ENCODE measurements at regions not wholly inside any gene's neighbourhood (a gene's known extent, or its start where the extent isn't known, plus 50 kb on each side); places are given as distances from the start of the nearest gene placed in this dataset.
"Not testable (repeated sequence)": the region's sequence is repeated elsewhere in the genome, so short reads cannot be mapped to it uniquely, and the experiment has no call there.

DNA sequence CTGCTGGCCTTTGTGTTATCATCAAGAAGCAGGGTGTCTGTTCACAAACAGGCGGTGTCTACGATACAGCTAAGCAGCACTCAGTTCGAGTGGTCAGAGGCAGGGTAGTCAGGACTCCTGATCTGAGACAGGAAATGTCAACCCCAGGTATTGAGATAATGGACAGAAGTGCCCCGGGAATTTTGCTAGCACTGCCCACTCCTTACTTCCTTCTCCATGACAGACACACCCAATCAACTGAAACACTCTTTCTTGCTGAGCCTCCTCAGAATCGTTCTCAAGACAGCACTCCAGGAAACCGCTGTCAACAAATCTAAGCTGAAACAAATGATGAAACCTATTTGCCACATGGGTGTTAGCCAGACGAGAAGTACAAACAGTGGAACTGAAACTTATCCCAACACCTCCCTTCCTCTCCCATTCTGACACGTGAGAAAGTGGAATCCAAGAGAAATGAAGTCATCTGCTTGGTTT is 109.3 kb downstream of the GTF2IRD2B start:
- H3K9me3 Mint-ChIP-seq; DNase-seq (ENCODE audit: low spot score in 2 of 2); H3K27ac Mint-ChIP-seq; H3K36me3 Mint-ChIP-seq: not testable (repeated sequence)
- ATAC-seq = peak; percentile 14 to 37

DNA sequence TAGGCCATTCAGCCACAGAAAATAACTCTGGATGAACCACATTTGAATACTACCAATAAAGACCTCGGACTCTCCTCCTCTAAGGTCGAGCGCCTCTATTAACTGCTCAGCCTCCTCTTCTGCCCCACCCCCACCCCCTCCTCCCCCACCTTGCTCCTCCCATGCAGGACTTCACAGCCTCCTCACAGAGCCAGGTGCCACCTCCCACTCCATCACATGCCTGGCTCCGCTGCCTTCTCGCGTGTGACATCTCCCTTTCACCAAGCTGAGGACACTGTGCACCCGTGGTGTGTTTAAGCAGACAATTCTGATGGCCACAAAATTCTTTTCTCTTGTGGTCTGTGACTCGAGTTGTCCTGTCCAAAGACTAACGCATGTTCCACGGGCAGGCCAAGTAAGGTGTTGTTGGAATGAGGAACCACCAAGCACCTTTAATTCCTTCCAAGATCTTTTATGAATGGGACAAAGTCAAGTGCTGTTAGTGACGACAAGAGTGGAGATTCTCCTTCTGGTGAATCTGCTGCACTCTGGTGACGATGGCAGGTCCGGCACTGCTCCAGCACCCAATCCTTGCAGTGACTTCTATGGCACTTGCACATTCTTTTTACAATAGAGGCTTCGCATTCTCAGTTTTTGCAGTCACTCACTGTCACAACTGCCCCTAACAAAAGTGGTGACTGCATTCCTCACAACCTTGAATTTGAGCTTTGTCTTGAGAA is 113.1 kb downstream of the GTF2IRD2B start:
- not testable (repeated sequence) for H3K9me3 Mint-ChIP-seq; DNase-seq (ENCODE audit: low spot score in 2 of 2); ATAC-seq; H3K36me3 Mint-ChIP-seq; H3K27ac Mint-ChIP-seq

DNA sequence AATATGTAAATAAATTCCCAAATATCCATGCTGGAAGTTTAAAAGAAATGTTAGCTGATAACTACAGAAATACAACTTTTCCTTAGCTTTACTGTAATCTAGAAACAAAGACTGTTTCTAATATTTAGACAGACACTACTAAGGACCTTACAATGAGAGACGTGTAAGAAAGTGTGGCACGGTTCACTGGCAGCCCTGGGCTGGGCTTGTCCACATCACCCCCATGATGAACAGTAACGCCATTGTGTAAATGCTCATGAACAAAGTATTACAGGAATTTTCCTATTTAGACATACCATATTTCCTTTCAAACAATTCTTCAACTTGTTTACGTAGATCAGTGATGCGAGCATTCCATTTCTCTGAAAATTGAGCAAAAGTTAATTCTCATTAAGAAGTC is 123.1 kb downstream of the GTF2IRD2B start:
- ATAC-seq = not testable (repeated sequence)

DNA sequence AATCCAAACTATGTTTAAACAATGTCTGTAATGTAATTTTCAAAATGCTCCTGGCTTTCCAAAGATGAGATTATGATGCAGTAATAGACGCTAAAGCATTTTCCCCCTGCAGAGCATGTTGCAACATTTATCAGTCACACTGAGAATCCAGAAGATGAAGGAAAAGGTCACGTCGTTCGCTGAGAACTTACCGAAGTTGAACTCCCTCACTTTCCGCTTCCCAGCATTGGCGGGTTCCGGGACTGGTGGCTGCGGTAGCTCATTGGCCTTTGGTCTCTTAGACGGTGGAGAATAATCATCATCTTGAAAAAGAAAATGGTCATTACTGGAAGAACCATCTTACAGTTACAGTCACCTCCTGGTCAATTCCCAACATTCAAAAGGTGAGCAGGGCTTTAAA is 124.6 kb downstream of the GTF2IRD2B start:
- DNase-seq (ENCODE audit: low spot score in 2 of 2); H3K36me3 Mint-ChIP-seq; H3K9me3 Mint-ChIP-seq; ATAC-seq; H3K27ac Mint-ChIP-seq: not testable (repeated sequence)

More for the DNA sequence above, 123.1 kb downstream of the GTF2IRD2B start:
- not testable (repeated sequence) for H3K27ac Mint-ChIP-seq; H3K36me3 Mint-ChIP-seq; H3K9me3 Mint-ChIP-seq; DNase-seq (ENCODE audit: low spot score in 2 of 2)

DNA sequence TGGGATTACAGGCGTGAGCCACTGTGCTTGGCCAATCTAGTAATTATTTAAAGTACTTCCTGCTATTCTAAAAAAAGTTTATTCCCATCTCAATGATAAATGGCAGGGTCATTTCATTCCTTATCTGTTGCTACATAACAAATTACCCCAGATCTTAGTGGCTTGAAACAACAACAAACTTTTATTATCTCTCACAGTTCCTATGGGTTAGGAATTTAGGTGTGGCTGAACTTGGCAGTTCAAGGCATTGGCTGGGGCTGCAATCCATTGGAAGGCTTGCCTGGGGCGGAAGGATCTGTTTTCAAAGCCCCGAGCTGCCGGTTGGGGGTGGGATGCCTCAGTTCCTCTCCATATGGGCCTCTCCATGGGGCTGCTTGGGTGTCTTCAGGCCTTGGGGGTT is 133.7 kb downstream of the GTF2IRD2B start:
- not testable (repeated sequence) for H3K36me3 Mint-ChIP-seq; ATAC-seq; H3K27ac Mint-ChIP-seq; DNase-seq (ENCODE audit: low spot score in 2 of 2); H3K9me3 Mint-ChIP-seq

DNA sequence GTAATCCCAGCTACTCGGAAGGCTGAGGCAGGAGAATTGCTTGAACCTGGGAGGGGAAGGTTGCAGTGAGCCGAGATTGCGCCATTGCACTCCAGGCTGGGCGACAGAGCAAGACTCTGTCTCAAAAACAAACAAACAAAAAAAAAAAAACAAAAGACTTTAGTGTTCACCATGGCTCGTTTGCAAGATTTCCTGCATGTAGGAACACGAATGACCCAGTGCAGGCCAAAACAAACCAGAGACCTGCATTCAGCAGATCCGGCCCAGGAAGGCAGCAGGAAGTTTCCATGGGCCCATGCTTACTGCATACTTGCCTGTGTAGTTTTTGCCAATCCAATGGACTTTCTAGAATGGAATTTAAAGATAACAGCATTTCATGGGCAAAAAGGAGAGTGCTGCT is 137.2 kb downstream of the GTF2IRD2B start:
- not testable (repeated sequence) for H3K36me3 Mint-ChIP-seq; ATAC-seq; H3K27ac Mint-ChIP-seq; DNase-seq (ENCODE audit: low spot score in 2 of 2); H3K9me3 Mint-ChIP-seq

DNA sequence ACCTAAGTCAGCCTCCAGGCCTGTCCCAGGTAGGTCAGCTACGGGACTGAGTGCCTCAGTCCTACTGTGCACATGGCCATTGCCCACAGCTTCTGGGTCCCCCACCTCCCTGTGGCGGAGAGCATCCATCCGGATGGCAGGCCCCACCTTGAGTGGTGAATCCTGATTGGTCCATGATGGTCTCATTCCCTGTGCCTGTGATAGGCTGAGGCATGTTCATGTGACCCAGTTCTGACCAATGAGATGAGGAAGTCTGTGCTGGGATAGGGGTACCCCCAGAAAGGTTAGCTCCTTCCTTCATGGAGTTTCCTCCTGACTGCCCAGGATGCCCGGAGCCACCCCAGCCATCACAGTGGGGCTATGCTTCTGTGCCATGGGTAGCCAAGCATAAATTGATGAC is 138.2 kb downstream of the GTF2IRD2B start:
- not testable (repeated sequence) for ATAC-seq; H3K9me3 Mint-ChIP-seq; H3K36me3 Mint-ChIP-seq; H3K27ac Mint-ChIP-seq; DNase-seq (ENCODE audit: low spot score in 2 of 2)

DNA sequence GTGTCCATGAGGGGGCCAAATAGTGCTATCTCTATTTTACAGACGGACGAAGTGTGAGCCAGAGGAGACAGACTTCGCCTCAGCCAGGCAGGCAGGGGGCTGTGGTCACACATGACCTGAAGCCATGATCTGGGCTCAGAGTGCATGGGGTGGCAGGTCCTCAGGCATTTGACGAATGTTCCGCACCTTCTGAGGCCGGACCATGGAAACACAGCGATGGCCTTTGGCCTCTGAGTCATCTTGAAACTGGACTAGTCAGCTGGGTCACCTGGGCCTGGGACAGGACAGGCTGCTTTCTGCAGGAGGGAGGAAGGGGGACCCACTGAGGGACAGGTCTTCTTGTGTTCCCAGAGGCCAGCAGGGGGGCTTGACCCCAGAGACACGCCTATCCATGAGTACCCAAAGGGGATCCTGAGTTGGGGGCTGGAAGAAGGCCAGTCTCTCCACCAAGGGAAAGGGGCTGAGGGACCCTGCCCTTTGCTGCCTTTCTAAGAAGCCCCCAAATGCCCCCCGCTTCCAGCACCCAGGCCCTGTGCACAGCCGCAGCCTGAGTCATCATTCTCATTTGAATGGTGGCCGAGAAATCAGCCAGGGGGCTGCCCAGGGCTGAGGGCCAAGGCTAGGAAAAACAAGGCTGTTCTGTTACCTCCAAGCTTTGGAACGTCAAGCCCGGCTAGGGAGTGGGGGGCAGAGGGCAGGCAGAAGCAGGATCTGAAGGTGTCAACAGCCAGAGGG is 142.9 kb downstream of the GTF2IRD2B start:
- ATAC-seq; H3K36me3 Mint-ChIP-seq; H3K27ac Mint-ChIP-seq; H3K9me3 Mint-ChIP-seq; DNase-seq (ENCODE audit: low spot score in 2 of 2): not testable (repeated sequence)

DNA sequence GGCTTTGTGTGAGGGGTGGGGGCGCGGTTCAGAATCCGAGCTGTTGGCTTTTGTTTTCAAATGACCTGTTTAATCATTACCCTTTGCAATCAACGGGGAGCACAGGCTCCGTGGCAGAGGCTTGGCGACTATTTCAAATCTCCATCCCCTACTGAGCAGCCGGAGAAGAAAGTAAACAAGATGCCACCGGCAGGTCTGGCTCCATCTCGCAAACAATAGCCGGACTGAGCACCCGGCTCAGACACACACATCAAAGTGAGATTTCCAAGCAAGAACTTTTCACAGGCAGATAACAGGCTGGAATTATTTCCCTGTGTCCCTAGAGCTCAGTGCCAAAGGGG is 143.4 kb downstream of the GTF2IRD2B start:
- not testable (repeated sequence) for ATAC-seq; H3K9me3 Mint-ChIP-seq; DNase-seq (ENCODE audit: low spot score in 2 of 2); H3K36me3 Mint-ChIP-seq; H3K27ac Mint-ChIP-seq

DNA sequence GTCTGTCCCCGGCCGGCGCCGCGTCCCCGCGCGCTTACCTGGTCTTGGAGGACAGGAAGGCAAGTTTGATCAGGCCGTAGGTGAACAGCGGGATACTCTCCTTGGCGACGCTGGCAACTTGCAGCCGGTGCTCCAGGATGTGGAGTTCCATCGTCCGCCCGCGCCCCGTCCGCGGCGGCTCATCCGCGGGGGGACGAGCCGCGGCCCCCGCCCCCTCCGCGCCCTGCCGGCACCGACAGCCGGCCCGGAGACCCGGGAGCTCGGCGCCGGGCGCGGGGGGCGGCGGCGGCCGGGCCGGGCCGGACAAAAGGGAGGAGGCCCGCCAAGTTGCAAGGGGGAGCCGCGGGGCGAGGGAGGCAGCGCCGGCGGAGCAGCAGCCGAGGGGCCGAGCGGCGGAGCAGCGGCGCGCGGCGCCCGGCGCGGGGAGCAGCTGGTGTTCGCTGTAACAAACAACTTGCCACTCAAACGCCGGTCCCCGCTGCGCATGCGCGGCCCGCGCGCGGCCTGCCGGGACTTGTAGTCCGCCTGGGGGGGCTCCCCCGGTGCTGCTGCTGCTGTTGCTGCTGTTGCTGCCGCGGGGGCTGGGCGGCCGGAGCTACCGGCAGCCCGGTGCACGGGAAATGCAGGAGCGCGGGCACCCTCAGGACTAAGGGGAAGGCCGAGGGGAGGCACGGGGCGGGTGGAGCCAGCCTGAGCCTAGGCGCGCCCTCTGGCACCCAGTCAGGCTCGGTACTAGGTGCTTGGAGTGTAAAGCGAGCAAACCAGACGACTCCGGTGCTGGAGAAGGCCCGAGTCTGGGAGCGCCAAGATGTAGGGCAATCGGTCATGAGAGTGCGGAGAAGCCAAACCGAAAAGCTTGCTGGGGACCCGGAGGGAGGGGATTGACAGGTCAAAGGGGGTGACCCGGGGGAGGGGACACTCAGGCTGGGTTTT is 145.1 kb downstream of the GTF2IRD2B start:
- H3K9me3 Mint-ChIP-seq, H3K27ac Mint-ChIP-seq, H3K36me3 Mint-ChIP-seq: not testable (repeated sequence)
- ATAC-seq (peak; percentile 89 to 96), DNase-seq (ENCODE audit: low spot score in 2 of 2) (peak; percentile 54 to 67)

DNA sequence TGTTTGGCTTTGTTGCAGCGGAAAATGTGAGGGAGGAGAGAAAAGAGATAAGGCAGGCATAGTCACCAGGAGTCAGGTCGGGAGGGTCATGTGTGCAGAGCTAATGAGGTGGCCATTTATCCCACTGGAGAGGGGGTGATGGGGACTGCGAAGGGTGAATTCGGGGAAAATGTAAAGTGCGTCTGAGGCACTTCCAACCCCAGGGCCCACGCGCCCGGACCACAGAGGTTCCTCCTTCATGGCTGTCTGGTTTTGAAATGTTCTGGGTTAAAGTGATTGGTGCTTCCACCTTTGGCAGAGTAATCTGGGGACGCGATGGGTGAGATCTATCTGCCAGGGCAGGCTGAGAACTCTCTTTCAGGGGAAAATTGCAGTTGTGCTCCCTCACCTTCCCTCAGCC is 145.9 kb downstream of the GTF2IRD2B start:
- DNase-seq (ENCODE audit: low spot score in 2 of 2); H3K27ac Mint-ChIP-seq; H3K36me3 Mint-ChIP-seq; H3K9me3 Mint-ChIP-seq: not testable (repeated sequence)
- peak in 1 of 2 donors; percentile 15 for ATAC-seq

DNA sequence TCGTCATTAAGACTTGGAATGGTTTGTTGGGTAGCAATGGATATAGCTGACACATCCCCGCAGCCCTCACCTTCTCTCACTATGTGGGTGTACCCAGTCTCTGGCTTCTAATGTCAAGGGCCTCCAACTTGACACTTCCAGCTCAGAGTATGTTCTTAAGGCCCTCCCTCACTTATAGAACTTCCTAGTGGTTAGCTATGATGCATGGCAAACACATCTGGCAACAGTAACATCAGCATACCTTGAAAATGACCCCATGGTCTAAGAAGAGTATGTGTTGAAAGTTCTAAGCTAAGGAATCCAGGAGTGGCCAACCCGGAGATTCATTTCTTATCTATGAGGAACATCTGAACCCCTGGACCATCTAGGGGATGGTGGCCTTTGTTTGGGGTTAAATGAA is 151.2 kb downstream of the GTF2IRD2B start:
- not testable (repeated sequence) for H3K27ac Mint-ChIP-seq

DNA sequence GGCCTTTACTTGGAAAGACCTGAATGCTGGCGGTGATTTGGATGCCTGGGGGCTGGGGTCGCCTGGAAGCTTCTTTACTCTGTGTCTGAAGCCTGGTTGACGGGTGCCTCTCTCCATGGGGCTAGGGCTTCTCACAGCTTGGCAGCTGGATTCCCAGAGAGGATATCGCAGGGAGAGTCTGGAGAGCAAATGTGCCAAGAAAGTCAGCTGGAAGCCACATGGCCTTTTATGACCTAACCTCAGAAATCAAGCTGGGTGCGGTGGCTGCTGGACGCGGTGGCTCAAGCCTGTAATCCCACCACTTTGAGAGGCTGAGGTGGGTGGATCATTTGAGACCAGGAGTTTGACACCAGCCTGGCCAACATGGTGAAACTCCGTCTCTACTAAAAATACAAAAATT is 147.2 kb upstream of the TRIM73 start:
- not testable (repeated sequence) for ATAC-seq; H3K27ac Mint-ChIP-seq; H3K9me3 Mint-ChIP-seq; DNase-seq (ENCODE audit: low spot score in 2 of 2); H3K36me3 Mint-ChIP-seq

More for the DNA sequence above, 151.2 kb downstream of the GTF2IRD2B start:
- not testable (repeated sequence) for ATAC-seq; H3K36me3 Mint-ChIP-seq; DNase-seq (ENCODE audit: low spot score in 2 of 2); H3K9me3 Mint-ChIP-seq

DNA sequence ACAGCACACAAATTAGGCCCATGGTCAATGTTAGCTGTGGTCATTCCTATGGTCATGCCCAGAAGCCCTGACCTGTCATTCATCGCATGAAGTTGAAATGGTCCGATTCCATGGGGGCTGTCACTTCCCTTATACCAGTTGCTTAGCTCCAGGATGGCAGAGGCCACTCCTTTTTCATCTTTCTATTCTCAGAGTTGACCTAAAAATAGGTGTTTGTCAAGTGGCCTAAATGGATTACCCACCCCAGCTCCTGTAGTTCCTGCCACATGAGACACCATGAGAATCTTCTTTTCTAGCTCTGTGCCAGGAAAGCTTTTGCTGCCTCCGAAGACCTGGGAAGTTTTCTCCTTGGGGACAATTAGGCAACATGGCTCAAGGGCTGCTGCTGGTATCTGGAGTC is 141.2 kb upstream of the TRIM73 start:
- H3K9me3 Mint-ChIP-seq; DNase-seq (ENCODE audit: low spot score in 2 of 2); H3K36me3 Mint-ChIP-seq; ATAC-seq; H3K27ac Mint-ChIP-seq: not testable (repeated sequence)

DNA sequence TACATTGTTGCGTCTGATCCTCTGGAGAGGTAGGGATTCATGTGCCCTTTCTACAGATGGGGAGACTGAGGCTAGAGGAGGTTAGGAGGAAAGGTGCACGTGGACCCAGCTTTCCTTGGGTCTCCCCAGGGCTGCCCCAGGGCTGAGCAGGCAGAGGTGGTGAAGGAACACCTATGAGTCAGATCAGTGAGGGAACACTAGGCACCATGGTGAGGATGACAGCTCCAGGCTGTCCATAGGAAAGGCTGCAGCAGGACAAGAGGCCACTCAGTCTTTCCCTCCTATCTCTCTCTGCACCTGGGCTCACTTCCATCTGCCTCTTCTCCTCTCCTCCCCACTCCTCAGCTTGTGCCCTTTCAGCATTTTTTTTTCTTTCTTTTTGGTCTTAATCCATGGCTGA is 138.0 kb upstream of the TRIM73 start:
- H3K36me3 Mint-ChIP-seq; H3K9me3 Mint-ChIP-seq; H3K27ac Mint-ChIP-seq; DNase-seq (ENCODE audit: low spot score in 2 of 2); ATAC-seq: not testable (repeated sequence)

DNA sequence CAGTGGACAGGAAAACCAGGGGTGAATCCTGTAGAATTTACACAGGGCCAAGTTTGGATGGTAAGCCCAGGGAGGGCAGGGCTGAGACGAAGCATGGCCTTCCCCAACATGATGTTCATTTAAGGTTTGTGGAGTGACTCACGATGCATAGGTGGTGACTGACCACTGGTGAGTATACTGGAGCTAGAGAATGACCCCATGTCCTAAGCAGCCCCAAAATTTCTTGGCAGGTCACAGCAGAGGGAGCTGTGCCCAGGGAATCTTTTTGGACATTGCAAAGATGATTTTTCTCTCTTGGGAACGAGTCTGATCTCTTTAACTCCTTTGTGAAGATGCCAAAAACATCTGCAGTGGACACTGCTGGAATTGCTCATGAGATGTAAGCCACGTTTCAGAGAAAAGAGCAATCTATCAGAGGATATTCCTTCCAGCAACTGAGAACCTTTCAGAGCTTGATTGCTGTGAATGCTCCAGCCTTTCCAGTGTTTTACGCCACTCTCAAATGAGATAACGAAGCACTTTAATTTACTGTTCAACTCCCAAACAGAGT is 135.9 kb upstream of the TRIM73 start:
- H3K9me3 Mint-ChIP-seq; DNase-seq (ENCODE audit: low spot score in 2 of 2); H3K27ac Mint-ChIP-seq; ATAC-seq; H3K36me3 Mint-ChIP-seq: not testable (repeated sequence)

DNA sequence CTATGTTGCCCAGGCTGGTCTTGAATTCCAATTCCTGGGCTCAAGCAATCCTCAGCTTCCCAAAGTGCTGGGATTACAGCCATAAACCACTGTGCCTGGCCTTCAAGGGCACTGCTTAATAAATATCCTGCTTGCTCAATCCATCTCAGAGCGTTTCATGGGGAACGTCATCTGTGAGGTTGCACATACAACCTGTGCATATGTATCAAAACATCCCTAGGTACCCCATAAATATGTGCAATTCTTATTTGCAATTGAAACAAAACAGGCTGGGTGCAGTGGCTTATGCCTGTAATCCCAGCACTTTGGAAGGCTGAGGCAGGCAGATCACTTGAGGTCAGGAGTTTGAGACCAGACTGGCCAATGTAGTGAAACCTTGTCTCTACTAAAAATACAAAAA is 133.8 kb upstream of the TRIM73 start:
- not testable (repeated sequence) for H3K27ac Mint-ChIP-seq; DNase-seq (ENCODE audit: low spot score in 2 of 2); H3K9me3 Mint-ChIP-seq; ATAC-seq; H3K36me3 Mint-ChIP-seq
